ENCODE measurements at regions not wholly inside any gene's neighbourhood (a gene's known extent, or its start where the extent isn't known, plus 50 kb on each side); places are given as distances from the start of the nearest gene placed in this dataset.

DNA sequence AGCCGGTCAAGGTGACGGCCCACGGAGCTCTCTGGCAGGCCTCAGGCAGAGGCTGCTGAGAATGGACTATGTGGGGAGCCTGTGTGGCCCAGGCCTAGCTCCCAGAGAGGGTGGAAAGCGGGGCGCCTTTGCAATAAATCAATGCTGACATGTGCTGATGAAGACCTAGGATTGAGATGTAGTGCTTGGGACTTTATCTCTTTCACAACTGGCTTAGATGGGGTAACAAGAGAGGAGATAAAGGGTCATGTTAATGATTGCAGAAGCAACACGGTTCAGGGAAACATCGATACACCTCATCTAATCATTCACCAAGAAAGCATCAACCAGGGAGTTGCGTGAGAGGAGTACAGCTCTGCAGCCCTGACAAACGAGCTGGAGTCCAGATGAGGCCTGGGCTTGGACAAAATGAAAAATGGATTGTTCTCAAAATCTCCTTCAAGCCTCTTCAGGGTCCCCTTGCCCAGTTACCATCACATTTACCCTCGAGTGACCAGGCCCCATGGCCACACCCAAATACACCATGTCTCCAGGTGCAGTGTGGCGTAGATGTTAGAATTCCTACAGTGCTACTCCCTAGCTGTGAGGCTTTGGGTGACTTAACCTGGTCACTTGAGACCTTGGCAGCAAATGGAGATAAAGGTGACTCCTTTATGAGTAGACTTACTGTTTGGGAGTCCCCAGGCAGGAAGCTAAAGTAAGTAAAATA is 146.4 kb upstream of the LIPC start:
- no peaks in the 10 kb centered on the region for H3K9me3 Mint-ChIP-seq
- Histone ChIP-seq H3K4me1 (ENCODE audit: control insufficient read depth in 2 of 2, insufficient read depth in 2 of 2, low read length in 2 of 2) (no peaks in the 10 kb centered on the region), H3K36me3 (ENCODE audit: control insufficient read depth in 2 of 3, insufficient read depth in 3 of 3, low read length in 3 of 3) (no peaks in the 10 kb centered on the region), H3K4me3 (ENCODE audit: low read length) (no peak overlapping the region), H3K27me3 (ENCODE audit: control insufficient read depth in 2 of 2, insufficient read depth in 2 of 2, low read length in 2 of 2) (no peaks in the 10 kb centered on the region), H3K9me3 (ENCODE audit: control insufficient read depth in 2 of 3, low read length in 3 of 3) (no peaks in the 10 kb centered on the region), H3K27ac (ENCODE audit: low read depth, low read length) (no peak overlapping the region)
- no peak overlapping the region for H3K4me3 Mint-ChIP-seq
- H3K27ac Mint-ChIP-seq: peak overlapping the region in 1 of 9 donors; percentile 20
- H3K27me3 Mint-ChIP-seq: peaks cover 0 to 6% (median 0%) of the 10 kb centered on the region in 5 donors
- DNase-seq: no peak
- intact Hi-C loops (cut with micrococcal nuclease): no loop called here
- H3K4me1 Mint-ChIP-seq: peaks cover 7 to 30% (median 18%) of the 10 kb centered on the region in 7 donors
- CTCF ChIA-PET: no interaction called here
- POLR2A ChIA-PET: no interaction called here
- peaks cover 0 to 3% (median 0%) of the 10 kb centered on the region in 5 donors for H3K36me3 Mint-ChIP-seq
- no peak for ATAC-seq

DNA sequence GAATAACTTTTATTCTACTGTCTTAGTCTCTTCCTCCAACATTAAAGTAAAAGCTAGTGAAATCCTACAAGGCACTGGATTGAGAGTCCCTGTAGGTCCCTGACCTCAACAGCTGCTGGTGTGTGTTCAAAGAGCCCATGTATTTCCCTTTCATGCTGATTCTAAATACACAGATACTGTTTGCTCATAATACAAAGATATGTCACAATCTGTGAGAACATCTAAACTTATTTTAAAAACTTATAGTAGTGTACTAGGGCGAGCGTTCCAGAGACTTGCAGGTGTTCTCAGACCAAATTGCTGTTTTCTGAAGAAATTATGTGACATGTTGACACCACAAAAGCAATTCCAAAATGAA is 145.9 kb upstream of the LIPC start:
- no peak overlapping the region for H3K4me3 ChIP-seq (ENCODE audit: low read length)
- DNase-seq: no peak
- H3K27me3 ChIP-seq (ENCODE audit: control insufficient read depth in 2 of 2, insufficient read depth in 2 of 2, low read length in 2 of 2): no peaks in the 10 kb centered on the region
- intact Hi-C loops (cut with micrococcal nuclease): no loop called here
- H3K9me3 ChIP-seq (ENCODE audit: control insufficient read depth in 2 of 3, low read length in 3 of 3): no peaks in the 10 kb centered on the region
- H3K36me3 ChIP-seq (ENCODE audit: control insufficient read depth in 2 of 3, insufficient read depth in 3 of 3, low read length in 3 of 3): no peaks in the 10 kb centered on the region
- Mint-ChIP-seq H3K27me3 (peaks cover 0 to 4% (median 0%) of the 10 kb centered on the region in 5 donors), H3K9me3 (no peaks in the 10 kb centered on the region), H3K27ac (peak overlapping the region in 1 of 9 donors; percentile 17), H3K4me3 (peak overlapping the region in 1 of 10 donors; percentile 30), H3K4me1 (peaks cover 8 to 35% (median 22%) of the 10 kb centered on the region in 7 donors), H3K36me3 (peaks cover 0 to 3% (median 0%) of the 10 kb centered on the region in 5 donors)
- no peaks in the 10 kb centered on the region for H3K4me1 ChIP-seq (ENCODE audit: control insufficient read depth in 2 of 2, insufficient read depth in 2 of 2, low read length in 2 of 2)
- H3K27ac ChIP-seq (ENCODE audit: low read depth, low read length): no peak overlapping the region
- ATAC-seq: no peak
- POLR2A ChIA-PET: no interaction called here
- CTCF ChIA-PET: no interaction called here

DNA sequence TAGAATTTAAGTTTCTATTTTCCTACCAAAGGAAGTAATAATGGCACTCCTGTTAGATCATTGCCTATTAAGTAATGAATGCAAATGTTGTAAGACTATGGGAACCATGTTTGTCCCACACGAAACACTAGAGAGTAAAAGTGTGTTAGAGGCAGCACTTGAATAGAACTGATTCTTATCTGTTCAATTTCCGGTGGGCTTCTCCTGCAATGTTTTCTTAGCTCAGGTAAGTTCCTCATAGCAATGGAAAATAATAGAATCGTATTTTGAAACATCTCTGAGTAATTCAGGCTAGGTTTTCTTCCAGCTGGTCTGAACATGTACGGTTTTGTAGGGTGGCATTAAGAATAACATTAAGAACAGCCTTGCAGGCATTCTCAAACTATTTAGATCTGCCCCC is 145.3 kb upstream of the LIPC start:
- peak overlapping the region in 1 of 9 donors; percentile 6 for H3K27ac Mint-ChIP-seq
- no peaks in the 10 kb centered on the region for H3K36me3 ChIP-seq (ENCODE audit: control insufficient read depth in 2 of 3, insufficient read depth in 3 of 3, low read length in 3 of 3)

DNA sequence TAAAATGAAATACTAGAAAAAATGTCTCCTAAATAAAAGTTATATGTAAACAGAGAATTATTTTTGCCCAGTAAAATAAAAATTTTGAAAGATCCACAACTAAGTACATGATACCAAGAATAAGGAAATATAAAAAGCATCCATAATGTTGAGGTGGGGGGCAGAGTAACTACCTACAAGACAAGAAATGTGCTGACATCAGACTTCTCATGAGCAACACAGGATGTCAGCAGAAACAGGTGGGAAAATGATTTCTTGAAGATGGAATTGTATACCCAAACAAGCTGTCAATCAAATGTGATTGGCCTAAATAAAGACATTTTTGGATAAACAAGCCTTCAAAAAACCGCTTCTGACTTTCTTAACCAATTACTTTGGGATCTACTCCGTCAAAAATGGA is 143.9 kb upstream of the LIPC start:
- H3K4me1 Mint-ChIP-seq: peaks cover 11 to 36% (median 27%) of the 10 kb centered on the region in 7 donors
- H3K27ac Mint-ChIP-seq: no peak overlapping the region
- Histone ChIP-seq H3K36me3 (ENCODE audit: control insufficient read depth in 2 of 3, insufficient read depth in 3 of 3, low read length in 3 of 3) (no peaks in the 10 kb centered on the region), H3K9me3 (ENCODE audit: control insufficient read depth in 2 of 3, low read length in 3 of 3) (no peaks in the 10 kb centered on the region), H3K27me3 (ENCODE audit: control insufficient read depth in 2 of 2, insufficient read depth in 2 of 2, low read length in 2 of 2) (no peaks in the 10 kb centered on the region), H3K27ac (ENCODE audit: low read depth, low read length) (no peak overlapping the region), H3K4me1 (ENCODE audit: control insufficient read depth in 2 of 2, insufficient read depth in 2 of 2, low read length in 2 of 2) (no peaks in the 10 kb centered on the region), H3K4me3 (ENCODE audit: low read length) (no peak overlapping the region)
- no peaks in the 10 kb centered on the region for H3K27me3 Mint-ChIP-seq
- no peak overlapping the region for H3K4me3 Mint-ChIP-seq
- ATAC-seq: no peak
- CTCF ChIA-PET: no interaction called here
- peaks cover 0 to 5% (median 1%) of the 10 kb centered on the region in 11 donors for H3K9me3 Mint-ChIP-seq
- intact Hi-C loops (cut with micrococcal nuclease): no loop called here
- POLR2A ChIA-PET: no interaction called here
- H3K36me3 Mint-ChIP-seq: peaks cover 0 to 6% (median 0%) of the 10 kb centered on the region in 5 donors
- no peak for DNase-seq

More for the DNA sequence above, 145.3 kb upstream of the LIPC start:
- Mint-ChIP-seq H3K4me3 (peak overlapping the region in 3 of 10 donors; percentile 3 to 30 (median 3)), H3K27me3 (peaks cover 0 to under 1% (median 0%) of the 10 kb centered on the region in 5 donors), H3K9me3 (no peaks in the 10 kb centered on the region), H3K36me3 (peaks cover 0 to 3% (median 0%) of the 10 kb centered on the region in 5 donors), H3K4me1 (peaks cover 8 to 36% (median 23%) of the 10 kb centered on the region in 7 donors)
- intact Hi-C loops (cut with micrococcal nuclease): no loop called here
- Histone ChIP-seq H3K4me1 (ENCODE audit: control insufficient read depth in 2 of 2, insufficient read depth in 2 of 2, low read length in 2 of 2) (no peaks in the 10 kb centered on the region), H3K27ac (ENCODE audit: low read depth, low read length) (no peak overlapping the region), H3K9me3 (ENCODE audit: control insufficient read depth in 2 of 3, low read length in 3 of 3) (no peaks in the 10 kb centered on the region), H3K4me3 (ENCODE audit: low read length) (no peak overlapping the region), H3K27me3 (ENCODE audit: control insufficient read depth in 2 of 2, insufficient read depth in 2 of 2, low read length in 2 of 2) (no peaks in the 10 kb centered on the region)
- ATAC-seq (no peak), DNase-seq (no peak)
- POLR2A ChIA-PET: no interaction called here
- CTCF ChIA-PET: no interaction called here

DNA sequence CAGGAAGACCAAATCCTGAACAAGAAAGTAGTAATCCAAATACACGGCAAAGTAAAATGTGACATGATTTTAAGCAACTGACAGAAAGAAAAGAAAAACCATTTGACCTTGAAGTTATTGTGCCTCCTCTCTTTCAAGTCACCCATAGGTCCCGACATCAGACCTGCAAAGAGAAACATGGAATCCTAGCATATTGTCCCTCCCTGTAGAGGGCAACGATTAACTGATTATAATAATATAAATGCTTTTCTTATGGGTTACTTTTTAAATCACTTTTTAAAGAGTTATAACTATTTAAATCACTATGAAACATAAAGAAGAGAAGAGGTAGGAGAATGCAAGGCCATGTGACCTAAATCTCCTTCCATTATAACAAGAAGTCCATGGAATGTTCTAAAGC is 143.2 kb upstream of the LIPC start:
- Histone ChIP-seq H3K27ac (ENCODE audit: low read depth, low read length) (no peak overlapping the region), H3K4me1 (ENCODE audit: control insufficient read depth in 2 of 2, insufficient read depth in 2 of 2, low read length in 2 of 2) (no peaks in the 10 kb centered on the region), H3K4me3 (ENCODE audit: low read length) (no peak overlapping the region), H3K36me3 (ENCODE audit: control insufficient read depth in 2 of 3, insufficient read depth in 3 of 3, low read length in 3 of 3) (no peaks in the 10 kb centered on the region), H3K27me3 (ENCODE audit: control insufficient read depth in 2 of 2, insufficient read depth in 2 of 2, low read length in 2 of 2) (no peaks in the 10 kb centered on the region), H3K9me3 (ENCODE audit: control insufficient read depth in 2 of 3, low read length in 3 of 3) (no peaks in the 10 kb centered on the region)
- Mint-ChIP-seq H3K27me3 (no peaks in the 10 kb centered on the region), H3K4me3 (no peak overlapping the region), H3K27ac (no peak overlapping the region), H3K4me1 (peaks cover 11 to 36% (median 27%) of the 10 kb centered on the region in 7 donors), H3K36me3 (peaks cover 0 to 7% (median 0%) of the 10 kb centered on the region in 5 donors), H3K9me3 (peaks cover 0 to 8% (median 1%) of the 10 kb centered on the region in 11 donors)
- intact Hi-C loops (cut with micrococcal nuclease): no loop called here
- ATAC-seq: no peak
- ChIA-PET POLR2A (no interaction called here), CTCF (interaction anchor here (0.6 kb wide), 1 partner anchor 17 kb away, joined by 3 read pairs; no protein-coding TSS in a partner anchor)
- DNase-seq: no peak

DNA sequence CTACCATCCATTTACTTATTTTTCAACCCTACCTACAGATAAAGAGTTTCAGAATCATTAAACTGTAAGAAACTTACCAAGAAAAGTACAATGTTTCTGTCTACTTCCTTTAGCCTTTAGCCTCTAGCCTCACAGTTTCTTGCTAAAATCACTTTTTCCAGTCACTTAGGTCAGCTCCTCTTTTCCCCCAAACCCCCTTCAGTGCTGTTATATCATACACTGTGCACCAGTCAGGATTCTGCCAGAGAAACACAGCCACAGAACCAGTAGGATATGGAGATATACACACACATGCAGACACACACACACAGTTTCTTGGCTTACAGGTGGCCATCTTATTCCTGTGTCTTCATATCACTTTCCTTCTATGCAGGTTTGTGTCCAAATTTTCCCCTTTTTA is 139.9 kb upstream of the LIPC start:
- H3K36me3 Mint-ChIP-seq: peaks cover 0 to 10% (median 5%) of the 10 kb centered on the region in 5 donors
- H3K9me3 Mint-ChIP-seq: peaks cover 0 to 16% (median 4%) of the 10 kb centered on the region in 11 donors
- CTCF ChIA-PET: no interaction called here
- H3K27me3 Mint-ChIP-seq: peaks cover 0 to 4% (median 0%) of the 10 kb centered on the region in 5 donors
- no peaks in the 10 kb centered on the region for H3K27me3 ChIP-seq (ENCODE audit: control insufficient read depth in 2 of 2, insufficient read depth in 2 of 2, low read length in 2 of 2)
- POLR2A ChIA-PET: no interaction called here
- DNase-seq: no peak
- no peaks in the 10 kb centered on the region for H3K9me3 ChIP-seq (ENCODE audit: control insufficient read depth in 2 of 3, low read length in 3 of 3)
- no peak overlapping the region for H3K4me3 ChIP-seq (ENCODE audit: low read length)
- no peak overlapping the region for H3K27ac ChIP-seq (ENCODE audit: low read depth, low read length)
- H3K4me1 Mint-ChIP-seq: peaks cover 6 to 42% (median 7%) of the 10 kb centered on the region in 7 donors
- no peak overlapping the region for H3K4me3 Mint-ChIP-seq
- no peaks in the 10 kb centered on the region for H3K36me3 ChIP-seq (ENCODE audit: control insufficient read depth in 2 of 3, insufficient read depth in 3 of 3, low read length in 3 of 3)
- ATAC-seq: no peak
- no peaks in the 10 kb centered on the region for H3K4me1 ChIP-seq (ENCODE audit: control insufficient read depth in 2 of 2, insufficient read depth in 2 of 2, low read length in 2 of 2)
- intact Hi-C loops (cut with micrococcal nuclease): loop anchor here in 1 of 2 donors (5.0 kb wide), 1 partner anchor 75 kb away; no protein-coding TSS in a partner anchor
- peak overlapping the region in 3 of 9 donors; percentile 43 to 77 (median 48) for H3K27ac Mint-ChIP-seq

Data from naive thymus-derived CD4-positive, alpha-beta T cell (primary cell).